IPS DF 6.9 (cell line): ENCODE measurements at regions not wholly inside any gene's neighbourhood (a gene's known extent, or its start where the extent isn't known, plus 50 kb on each side); places are given as distances from the start of the nearest gene placed in this dataset.

Source experiments
- DNase-seq: peaks from one replicate; pipeline ENCODE4 v3.0.0-alpha.2; 2013; ENCODE audit warnings: low read depth, low spot score
- H3K27ac ChIP-seq: one replicate; pipeline ENCODE4 v1.5.1; 2013; ENCODE audit warnings: low read length, control low read depth
- H3K27me3 ChIP-seq: 2 replicates; pipeline ENCODE4 v1.6.1; 2013; ENCODE audit warnings: mild to moderate bottlenecking, low read length; ENCODE audit not compliant: control insufficient read depth, insufficient read depth
- H3K36me3 ChIP-seq: 2 replicates; pipeline ENCODE4 v1.6.1; 2013; ENCODE audit warnings: low read length; ENCODE audit not compliant: control insufficient read depth, insufficient read depth
- H3K4me1 ChIP-seq: 2 replicates; pipeline ENCODE4 v1.6.1; 2013; ENCODE audit warnings: low read length; ENCODE audit not compliant: control insufficient read depth, insufficient read depth
- H3K4me3 ChIP-seq: 2 replicates; pipeline ENCODE4 v1.5.1; 2013; ENCODE audit warnings: mild to moderate bottlenecking, low read length
- H3K9me3 ChIP-seq: 2 replicates; pipeline ENCODE4 v1.6.1; 2013; ENCODE audit warnings: low read length, inconsistent platforms; ENCODE audit not compliant: control insufficient read depth, insufficient read depth
- WGBS: extraction: QIAGEN DNeasy Blood & Tissue Kit; methylation state at CpG from one replicate; pipeline ENCODE4 v1.1.7; 2013; ENCODE audit warnings: mixed read lengths, missing lambda C conversion rate; ENCODE audit not compliant: insufficient read length, insufficient coverage; 5-methylcytosine and 5-hydroxymethylcytosine counted together

- H3K9me3 ChIP-seq: no peaks in the 10 kb centered on the region
- no peaks in the 10 kb centered on the region for H3K27me3 ChIP-seq
- H3K36me3 ChIP-seq: no peaks in the 10 kb centered on the region
- H3K27ac ChIP-seq: no peak overlapping the region
- no peak overlapping the region for H3K4me3 ChIP-seq
- peaks cover 3% of the 10 kb centered on the region; the same call in 1 of the 2 replicates for H3K4me1 ChIP-seq
- DNase-seq: no peak
- WGBS: no CpG with 5 or more reads among the region's 7 CpGs
Measured at GRCh38 chr16:22763437-22764080, 50.4 kb upstream of the HS3ST2 start.
